ENCODE measurements at regions not wholly inside any gene's neighbourhood (a gene's known extent, or its start where the extent isn't known, plus 50 kb on each side); places are given as distances from the start of the nearest gene placed in this dataset.
"Not testable (repeated sequence)": the region's sequence is repeated elsewhere in the genome, so short reads cannot be mapped to it uniquely, and the experiment has no call there.

GRCh38 chr4:30208731-30209435 is 511.3 kb upstream of the PCDH7 start:
- Histone ChIP-seq H3K4me3 (no peak overlapping the region), H4K20me1 (ENCODE audit: insufficient read depth, poor library complexity, severe bottlenecking) (no peaks in the 10 kb centered on the region), H3K9me2 (replicated peaks; ENCODE audit: insufficient read depth) (no peaks in the 10 kb centered on the region), H3K27ac (no peak overlapping the region), H3K4me1 (ENCODE audit: insufficient read depth) (no peaks in the 10 kb centered on the region), H3K4me2 (no peak overlapping the region), H3K36me3 (replicated peaks; ENCODE audit: insufficient read depth, low read depth) (no peaks in the 10 kb centered on the region), H3K9me3 (ENCODE audit: low read depth) (no peaks in the 10 kb centered on the region), H2AFZ (no peak overlapping the region), H3K79me2 (no peaks in the 10 kb centered on the region), H3K27me3 (no peaks in the 10 kb centered on the region)
- DNase-seq (ENCODE audit: low spot score): no peak
- 61% methylated on average over 2 of the region's 2 CpGs for WGBS (ENCODE audit: low lambda C conversion rate, missing lambda C conversion rate)
- TF ChIP-seq EZH2phosphoT487 (IDR thresholded peaks at IDR 0.05; ENCODE audit: low read depth, severe bottlenecking, unreplicated experiment): no peak
- TF ChIP-seq, protein P1, sequence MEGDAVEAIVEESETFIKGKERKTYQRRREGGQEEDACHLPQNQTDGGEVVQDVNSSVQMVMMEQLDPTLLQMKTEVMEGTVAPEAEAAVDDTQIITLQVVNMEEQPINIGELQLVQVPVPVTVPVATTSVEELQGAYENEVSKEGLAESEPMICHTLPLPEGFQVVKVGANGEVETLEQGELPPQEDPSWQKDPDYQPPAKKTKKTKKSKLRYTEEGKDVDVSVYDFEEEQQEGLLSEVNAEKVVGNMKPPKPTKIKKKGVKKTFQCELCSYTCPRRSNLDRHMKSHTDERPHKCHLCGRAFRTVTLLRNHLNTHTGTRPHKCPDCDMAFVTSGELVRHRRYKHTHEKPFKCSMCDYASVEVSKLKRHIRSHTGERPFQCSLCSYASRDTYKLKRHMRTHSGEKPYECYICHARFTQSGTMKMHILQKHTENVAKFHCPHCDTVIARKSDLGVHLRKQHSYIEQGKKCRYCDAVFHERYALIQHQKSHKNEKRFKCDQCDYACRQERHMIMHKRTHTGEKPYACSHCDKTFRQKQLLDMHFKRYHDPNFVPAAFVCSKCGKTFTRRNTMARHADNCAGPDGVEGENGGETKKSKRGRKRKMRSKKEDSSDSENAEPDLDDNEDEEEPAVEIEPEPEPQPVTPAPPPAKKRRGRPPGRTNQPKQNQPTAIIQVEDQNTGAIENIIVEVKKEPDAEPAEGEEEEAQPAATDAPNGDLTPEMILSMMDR (IDR thresholded peaks at IDR 0.05; ENCODE audit: poor library complexity): no peak
- TF ChIP-seq EZH2 (IDR thresholded peaks at IDR 0.05; ENCODE audit: borderline replicate concordance): no peak

GRCh38 chr4:30215973-30216372 is 504.2 kb upstream of the PCDH7 start:
- WGBS (ENCODE audit: low lambda C conversion rate, missing lambda C conversion rate): 89% methylated on average over 4 of the region's 4 CpGs
- H3K27ac ChIP-seq, H3K79me2 ChIP-seq: not testable (repeated sequence)

GRCh38 chr4:30245140-30245539 is 475.0 kb upstream of the PCDH7 start:
- Histone ChIP-seq H3K4me2 (no peak overlapping the region), H2AFZ (no peak overlapping the region), H3K36me3 (replicated peaks; ENCODE audit: insufficient read depth, low read depth) (no peaks in the 10 kb centered on the region), H3K9me2 (replicated peaks; ENCODE audit: insufficient read depth) (no peaks in the 10 kb centered on the region), H3K27ac (no peak overlapping the region), H3K27me3 (no peaks in the 10 kb centered on the region), H3K4me1 (ENCODE audit: insufficient read depth) (no peaks in the 10 kb centered on the region), H3K9me3 (ENCODE audit: low read depth) (peaks cover 2% of the 10 kb centered on the region), H3K4me3 (no peak overlapping the region), H3K79me2 (no peaks in the 10 kb centered on the region), H4K20me1 (ENCODE audit: insufficient read depth, poor library complexity, severe bottlenecking) (no peaks in the 10 kb centered on the region)
- DNase-seq (ENCODE audit: low spot score): no peak
- TF ChIP-seq, protein P1 (IDR thresholded peaks at IDR 0.05; ENCODE audit: poor library complexity): no peak
- TF ChIP-seq EZH2 (IDR thresholded peaks at IDR 0.05; ENCODE audit: borderline replicate concordance) (no peak), EZH2phosphoT487 (IDR thresholded peaks at IDR 0.05; ENCODE audit: low read depth, severe bottlenecking, unreplicated experiment) (no peak)

More at GRCh38 chr4:30215973-30216372, 504.2 kb upstream of the PCDH7 start:
- not testable (repeated sequence) for H3K9me2 ChIP-seq (replicated peaks; ENCODE audit: insufficient read depth); H3K4me1 ChIP-seq (ENCODE audit: insufficient read depth); H3K9me3 ChIP-seq (ENCODE audit: low read depth); H3K4me2 ChIP-seq; DNase-seq (ENCODE audit: low spot score); H3K27me3 ChIP-seq; H3K36me3 ChIP-seq (replicated peaks; ENCODE audit: insufficient read depth, low read depth); H4K20me1 ChIP-seq (ENCODE audit: insufficient read depth, poor library complexity, severe bottlenecking); H2AFZ ChIP-seq; H3K4me3 ChIP-seq

DNA sequence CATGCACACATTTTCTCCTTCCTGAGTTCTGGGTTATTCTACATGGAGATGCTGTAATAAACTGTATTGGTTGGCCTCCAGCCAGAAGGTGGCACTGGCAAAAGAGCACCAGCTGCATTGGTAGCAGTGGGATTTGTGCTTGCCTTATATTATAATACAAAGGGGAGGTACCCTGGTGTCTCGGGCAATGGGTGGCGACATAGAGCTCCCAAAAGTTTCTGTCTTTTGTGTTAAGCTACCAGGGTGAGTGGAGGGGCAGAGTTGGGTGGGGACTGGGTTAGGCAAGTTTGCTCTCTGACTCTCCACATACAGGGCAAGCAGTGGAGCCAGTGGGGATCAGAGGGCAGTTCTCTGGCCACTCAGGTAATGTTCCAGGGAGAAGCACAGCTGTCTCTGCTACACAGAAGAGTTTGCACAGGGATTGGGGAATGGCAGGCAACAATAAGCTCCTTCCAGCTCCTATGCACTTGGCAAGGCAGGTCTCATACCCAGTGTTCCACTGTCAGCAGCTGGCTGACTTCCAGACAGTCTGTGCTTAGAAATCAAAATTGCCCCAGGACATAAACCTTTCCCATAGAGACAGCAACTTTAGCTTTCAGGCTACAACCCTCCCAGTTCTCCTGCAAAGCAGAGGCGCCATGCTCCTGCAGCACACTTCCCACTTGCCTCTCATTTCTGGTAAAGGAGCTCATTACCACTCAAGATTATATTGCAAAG is 463.9 kb upstream of the PCDH7 start:
- DNase-seq (ENCODE audit: low spot score): no peak
- Histone ChIP-seq H2AFZ (no peak overlapping the region), H3K4me2 (no peak overlapping the region), H3K4me3 (no peak overlapping the region), H3K36me3 (replicated peaks; ENCODE audit: insufficient read depth, low read depth) (no peaks in the 10 kb centered on the region), H3K9me3 (ENCODE audit: low read depth) (no peaks in the 10 kb centered on the region), H3K27ac (no peak overlapping the region), H3K9me2 (replicated peaks; ENCODE audit: insufficient read depth) (no peaks in the 10 kb centered on the region), H3K27me3 (no peaks in the 10 kb centered on the region), H4K20me1 (ENCODE audit: insufficient read depth, poor library complexity, severe bottlenecking) (no peaks in the 10 kb centered on the region), H3K79me2 (no peaks in the 10 kb centered on the region), H3K4me1 (ENCODE audit: insufficient read depth) (no peaks in the 10 kb centered on the region)
- WGBS (ENCODE audit: low lambda C conversion rate, missing lambda C conversion rate): 87% methylated on average over 3 of the region's 3 CpGs
- no peak for TF ChIP-seq EZH2phosphoT487 (IDR thresholded peaks at IDR 0.05; ENCODE audit: low read depth, severe bottlenecking, unreplicated experiment)
- no peak for TF ChIP-seq EZH2 (IDR thresholded peaks at IDR 0.05; ENCODE audit: borderline replicate concordance)
- TF ChIP-seq, protein P1 (IDR thresholded peaks at IDR 0.05; ENCODE audit: poor library complexity): no peak

All from hepatocyte (in vitro differentiated cells).